ENCODE measurements at regions not wholly inside any gene's neighbourhood (a gene's known extent, or its start where the extent isn't known, plus 50 kb on each side); places are given as distances from the start of the nearest gene placed in this dataset.

- no peak for DNase-seq (ENCODE audit: low spot score)
- TF ChIP-seq, protein P1, sequence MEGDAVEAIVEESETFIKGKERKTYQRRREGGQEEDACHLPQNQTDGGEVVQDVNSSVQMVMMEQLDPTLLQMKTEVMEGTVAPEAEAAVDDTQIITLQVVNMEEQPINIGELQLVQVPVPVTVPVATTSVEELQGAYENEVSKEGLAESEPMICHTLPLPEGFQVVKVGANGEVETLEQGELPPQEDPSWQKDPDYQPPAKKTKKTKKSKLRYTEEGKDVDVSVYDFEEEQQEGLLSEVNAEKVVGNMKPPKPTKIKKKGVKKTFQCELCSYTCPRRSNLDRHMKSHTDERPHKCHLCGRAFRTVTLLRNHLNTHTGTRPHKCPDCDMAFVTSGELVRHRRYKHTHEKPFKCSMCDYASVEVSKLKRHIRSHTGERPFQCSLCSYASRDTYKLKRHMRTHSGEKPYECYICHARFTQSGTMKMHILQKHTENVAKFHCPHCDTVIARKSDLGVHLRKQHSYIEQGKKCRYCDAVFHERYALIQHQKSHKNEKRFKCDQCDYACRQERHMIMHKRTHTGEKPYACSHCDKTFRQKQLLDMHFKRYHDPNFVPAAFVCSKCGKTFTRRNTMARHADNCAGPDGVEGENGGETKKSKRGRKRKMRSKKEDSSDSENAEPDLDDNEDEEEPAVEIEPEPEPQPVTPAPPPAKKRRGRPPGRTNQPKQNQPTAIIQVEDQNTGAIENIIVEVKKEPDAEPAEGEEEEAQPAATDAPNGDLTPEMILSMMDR (IDR thresholded peaks at IDR 0.05): no peak
- TF ChIP-seq POLR2AphosphoS5 (IDR thresholded peaks at IDR 0.05): no peak
- TF ChIP-seq POLR2A (IDR thresholded peaks at IDR 0.05): no peak
- no peak overlapping the region for H3K4me3 ChIP-seq
- H3K9me3 ChIP-seq: no peaks in the 10 kb centered on the region
- H3K27ac ChIP-seq: no peak overlapping the region
- H3K27me3 ChIP-seq (replicated peaks; ENCODE audit: insufficient read depth): no peaks in the 10 kb centered on the region
- intact Hi-C loops (cut with DNase I): no loop called here
- no peaks in the 10 kb centered on the region for H3K4me1 ChIP-seq (replicated peaks)
- no peaks in the 10 kb centered on the region for H3K36me3 ChIP-seq
Observed at GRCh38 chrX:13256603-13257002, 63.2 kb downstream of the ATXN3L start.

DNA sequence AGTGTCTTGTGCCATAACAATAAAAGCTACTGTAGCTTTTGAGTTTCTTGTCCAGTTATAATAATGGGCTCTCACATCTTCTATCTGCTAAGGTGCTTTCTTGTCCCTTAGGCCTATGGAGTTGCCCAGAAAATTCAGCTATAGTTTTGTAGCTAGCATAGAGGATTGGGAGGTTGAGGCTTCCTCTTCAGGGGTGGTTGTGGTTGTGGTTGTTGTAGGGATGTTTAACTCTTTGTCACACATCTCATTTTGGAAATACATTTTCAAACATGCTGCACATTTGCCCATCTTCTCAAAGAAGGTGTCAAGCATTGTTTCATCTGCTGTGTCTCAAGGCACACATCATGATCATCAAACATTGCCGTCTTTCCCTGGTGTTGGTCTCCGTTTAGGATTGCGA is 65.0 kb downstream of the ATXN3L start:
- intact Hi-C loops (cut with DNase I): no loop called here
- Histone ChIP-seq H3K36me3 (no peaks in the 10 kb centered on the region), H3K27ac (no peak overlapping the region), H3K27me3 (replicated peaks; ENCODE audit: insufficient read depth) (no peaks in the 10 kb centered on the region), H3K4me1 (replicated peaks) (no peaks in the 10 kb centered on the region), H3K4me3 (no peak overlapping the region), H3K9me3 (no peaks in the 10 kb centered on the region)
- DNase-seq (ENCODE audit: low spot score): no peak
- WGBS: 97% methylated on average over 3 of the region's 3 CpGs
- no peak for TF ChIP-seq POLR2A (IDR thresholded peaks at IDR 0.05)
- TF ChIP-seq, protein P1 (IDR thresholded peaks at IDR 0.05): no peak
- TF ChIP-seq POLR2AphosphoS5 (IDR thresholded peaks at IDR 0.05): no peak

DNA sequence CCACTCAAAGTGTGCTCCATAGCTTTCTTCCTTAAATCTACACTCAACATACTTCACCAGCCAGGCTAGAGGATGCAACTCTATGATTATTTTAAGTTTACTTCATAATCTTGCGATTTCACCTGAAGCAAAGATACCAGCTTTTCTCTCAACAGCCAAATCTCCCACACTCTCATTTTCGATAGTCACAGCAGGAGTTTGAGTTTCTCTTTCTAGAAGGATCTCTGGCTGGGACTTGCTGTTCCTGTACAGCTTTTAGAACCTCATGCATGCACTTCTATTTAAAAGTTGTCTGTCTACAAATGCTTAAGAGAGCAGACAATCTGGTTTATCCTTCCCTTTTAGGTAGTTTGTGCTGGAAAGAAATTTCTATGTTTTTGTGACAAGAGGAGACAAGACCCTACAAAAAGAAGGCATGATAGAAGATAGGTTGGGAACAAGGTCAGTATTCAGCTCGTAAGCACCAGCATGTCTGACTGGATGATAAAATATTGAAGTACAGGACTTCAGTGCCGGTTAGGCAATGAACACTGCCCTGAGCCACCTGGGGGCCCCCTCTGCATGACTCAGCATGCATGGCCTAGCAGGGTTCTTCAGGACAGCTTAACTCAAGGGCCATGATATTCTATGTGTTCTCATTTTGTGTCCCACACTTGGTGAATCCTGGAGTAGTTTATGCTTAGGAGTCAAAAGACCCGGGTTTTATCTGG is 65.6 kb downstream of the ATXN3L start:
- Histone ChIP-seq H3K4me1 (replicated peaks) (no peaks in the 10 kb centered on the region), H3K27me3 (replicated peaks; ENCODE audit: insufficient read depth) (no peaks in the 10 kb centered on the region), H3K4me3 (no peak overlapping the region), H3K36me3 (no peaks in the 10 kb centered on the region), H3K27ac (no peak overlapping the region), H3K9me3 (no peaks in the 10 kb centered on the region)
- WGBS: 55% methylated on average over 5 of the region's 5 CpGs
- no peak for TF ChIP-seq POLR2AphosphoS5 (IDR thresholded peaks at IDR 0.05)
- TF ChIP-seq POLR2A (IDR thresholded peaks at IDR 0.05): no peak
- TF ChIP-seq, protein P1 (IDR thresholded peaks at IDR 0.05): no peak
- no peak for DNase-seq (ENCODE audit: low spot score)
- intact Hi-C loops (cut with DNase I): no loop called here

- H3K36me3 ChIP-seq: no peaks in the 10 kb centered on the region
- intact Hi-C loops (cut with DNase I): no loop called here
- 84% methylated on average over 3 of the region's 3 CpGs for WGBS
- DNase-seq (ENCODE audit: low spot score): no peak
- H3K4me1 ChIP-seq (replicated peaks): no peaks in the 10 kb centered on the region
- no peak overlapping the region for H3K4me3 ChIP-seq
- TF ChIP-seq, protein P1 (IDR thresholded peaks at IDR 0.05): no peak
- no peak for TF ChIP-seq POLR2AphosphoS5 (IDR thresholded peaks at IDR 0.05)
- TF ChIP-seq POLR2A (IDR thresholded peaks at IDR 0.05): no peak
- H3K9me3 ChIP-seq: no peaks in the 10 kb centered on the region
- no peaks in the 10 kb centered on the region for H3K27me3 ChIP-seq (replicated peaks; ENCODE audit: insufficient read depth)
- H3K27ac ChIP-seq: no peak overlapping the region
Observed at GRCh38 chrX:13253223-13253622, 66.6 kb downstream of the ATXN3L start.

DNA sequence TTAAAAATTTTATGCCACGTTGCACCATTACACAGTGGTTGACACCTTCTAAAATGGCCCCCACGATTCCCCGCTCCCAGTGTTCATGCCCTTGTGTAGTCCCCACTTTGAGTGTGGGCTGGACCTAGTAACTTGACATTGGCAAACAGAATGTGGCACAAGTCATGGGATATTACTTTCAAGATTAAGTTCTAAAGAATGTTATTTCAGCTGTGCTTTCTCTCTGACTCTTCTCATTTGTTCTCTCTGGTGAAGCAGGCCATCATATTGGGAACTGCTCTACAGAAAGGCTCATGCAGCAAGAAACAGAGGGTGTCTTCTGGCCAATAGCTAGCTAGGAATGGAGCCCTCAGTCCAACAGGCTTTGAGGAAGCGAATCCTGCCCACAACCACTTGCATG is 67.1 kb downstream of the ATXN3L start:
- TF ChIP-seq POLR2A (IDR thresholded peaks at IDR 0.05) (no peak), POLR2AphosphoS5 (IDR thresholded peaks at IDR 0.05) (no peak)
- TF ChIP-seq, protein P1 (IDR thresholded peaks at IDR 0.05): no peak
- Histone ChIP-seq H3K4me3 (no peak overlapping the region), H3K4me1 (replicated peaks) (no peaks in the 10 kb centered on the region), H3K9me3 (no peaks in the 10 kb centered on the region), H3K36me3 (no peaks in the 10 kb centered on the region), H3K27ac (no peak overlapping the region), H3K27me3 (replicated peaks; ENCODE audit: insufficient read depth) (no peaks in the 10 kb centered on the region)
- no peak for DNase-seq (ENCODE audit: low spot score)
- intact Hi-C loops (cut with DNase I): no loop called here
- 94% methylated on average over 4 of the region's 4 CpGs for WGBS
